ENCODE measurements at regions not wholly inside any gene's neighbourhood (a gene's known extent, or its start where the extent isn't known, plus 50 kb on each side); places are given as distances from the start of the nearest gene placed in this dataset.
"Not testable (repeated sequence)": the region's sequence is repeated elsewhere in the genome, so short reads cannot be mapped to it uniquely, and the experiment has no call there.

GRCh38 chr11:116355104-116355503 lies 417.7 kb downstream of the BUD13 start:
- H3K36me3 ChIP-seq, result no peaks in the 10 kb centered on the region
- no peak overlapping the region for H3K4me3 ChIP-seq
- H3K27me3 ChIP-seq, result no peaks in the 10 kb centered on the region
- H3K4me1 ChIP-seq, result no peaks in the 10 kb centered on the region
- no peak overlapping the region for H3K27ac ChIP-seq
- DNase-seq, result no peak
- H3K9me3 ChIP-seq (replicated peaks), result no peaks in the 10 kb centered on the region

GRCh38 chr11:116353589-116353988 lies 419.2 kb downstream of the BUD13 start:
- Histone ChIP-seq H3K27me3 (no peaks in the 10 kb centered on the region), H3K9me3 (replicated peaks) (no peaks in the 10 kb centered on the region), H3K36me3 (no peaks in the 10 kb centered on the region), H3K27ac (no peak overlapping the region), H3K4me1 (no peaks in the 10 kb centered on the region), H3K4me3 (no peak overlapping the region)
- DNase-seq, result no peak

- no peaks in the 10 kb centered on the region for H3K36me3 ChIP-seq
- no peak for DNase-seq
- no peaks in the 10 kb centered on the region for H3K9me3 ChIP-seq (replicated peaks)
- no peaks in the 10 kb centered on the region for H3K27me3 ChIP-seq
- no peak overlapping the region for H3K4me3 ChIP-seq
- H3K27ac ChIP-seq, result no peak overlapping the region
- H3K4me1 ChIP-seq, result no peaks in the 10 kb centered on the region
Observed at GRCh38 chr11:116352881-116353280, 419.9 kb downstream of the BUD13 start.

GRCh38 chr11:116348226-116348625 lies 424.6 kb downstream of the BUD13 start:
- Histone ChIP-seq H3K36me3 (no peaks in the 10 kb centered on the region), H3K27ac (no peak overlapping the region), H3K4me3 (no peak overlapping the region)

GRCh38 chr11:116345575-116345974 lies 427.2 kb downstream of the BUD13 start:
- Histone ChIP-seq H3K4me1 (no peaks in the 10 kb centered on the region), H3K27ac (no peak overlapping the region), H3K9me3 (replicated peaks) (no peaks in the 10 kb centered on the region), H3K36me3 (no peaks in the 10 kb centered on the region), H3K27me3 (no peaks in the 10 kb centered on the region), H3K4me3 (no peak overlapping the region)
- DNase-seq, result no peak

More at GRCh38 chr11:116348226-116348625, 424.6 kb downstream of the BUD13 start:
- DNase-seq, result no peak
- Histone ChIP-seq H3K9me3 (replicated peaks) (no peaks in the 10 kb centered on the region), H3K4me1 (no peaks in the 10 kb centered on the region), H3K27me3 (no peaks in the 10 kb centered on the region)

- H3K9me3 ChIP-seq (replicated peaks), result no peaks in the 10 kb centered on the region
- no peak overlapping the region for H3K4me3 ChIP-seq
- H3K27ac ChIP-seq, result no peak overlapping the region
- DNase-seq, result no peak
- H3K27me3 ChIP-seq, result no peaks in the 10 kb centered on the region
- H3K36me3 ChIP-seq, result no peaks in the 10 kb centered on the region
- H3K4me1 ChIP-seq, result no peaks in the 10 kb centered on the region
Observed at GRCh38 chr11:116344601-116345000, 428.2 kb downstream of the BUD13 start.

GRCh38 chr11:116343270-116343669 lies 429.5 kb downstream of the BUD13 start:
- Histone ChIP-seq H3K27ac (no peak overlapping the region), H3K36me3 (no peaks in the 10 kb centered on the region)

GRCh38 chr11:116342148-116342547 lies 430.6 kb downstream of the BUD13 start:
- H3K27me3 ChIP-seq, result no peaks in the 10 kb centered on the region
- no peaks in the 10 kb centered on the region for H3K9me3 ChIP-seq (replicated peaks)
- H3K36me3 ChIP-seq, result no peaks in the 10 kb centered on the region
- H3K4me1 ChIP-seq, result no peaks in the 10 kb centered on the region
- no peak for DNase-seq
- no peak overlapping the region for H3K4me3 ChIP-seq
- H3K27ac ChIP-seq, result no peak overlapping the region

More at GRCh38 chr11:116343270-116343669, 429.5 kb downstream of the BUD13 start:
- Histone ChIP-seq H3K4me3 (no peak overlapping the region), H3K4me1 (no peaks in the 10 kb centered on the region), H3K27me3 (no peaks in the 10 kb centered on the region), H3K9me3 (replicated peaks) (no peaks in the 10 kb centered on the region)
- no peak for DNase-seq

- no peak for DNase-seq
- H3K27ac ChIP-seq, result no peak overlapping the region
- H3K4me3 ChIP-seq, result no peak overlapping the region
- no peaks in the 10 kb centered on the region for H3K9me3 ChIP-seq (replicated peaks)
- H3K27me3 ChIP-seq, result no peaks in the 10 kb centered on the region
- H3K36me3 ChIP-seq, result no peaks in the 10 kb centered on the region
- no peaks in the 10 kb centered on the region for H3K4me1 ChIP-seq
Observed at GRCh38 chr11:116339306-116340098, 433.3 kb downstream of the BUD13 start.

GRCh38 chr11:116338500-116338899 lies 434.3 kb downstream of the BUD13 start:
- H3K27me3 ChIP-seq; H3K27ac ChIP-seq; DNase-seq; H3K4me1 ChIP-seq; H3K36me3 ChIP-seq; H3K9me3 ChIP-seq (replicated peaks); H3K4me3 ChIP-seq: not testable (repeated sequence)

- H3K4me1 ChIP-seq, result no peaks in the 10 kb centered on the region
- H3K27me3 ChIP-seq, result no peaks in the 10 kb centered on the region
- DNase-seq, result no peak
- no peaks in the 10 kb centered on the region for H3K9me3 ChIP-seq (replicated peaks)
- H3K27ac ChIP-seq, result no peak overlapping the region
- no peak overlapping the region for H3K4me3 ChIP-seq
- H3K36me3 ChIP-seq, result no peaks in the 10 kb centered on the region
Observed at GRCh38 chr11:116336540-116336939, 436.2 kb downstream of the BUD13 start.

- DNase-seq, result no peak
- Histone ChIP-seq H3K27ac (no peak overlapping the region), H3K9me3 (replicated peaks) (no peaks in the 10 kb centered on the region), H3K4me1 (no peaks in the 10 kb centered on the region), H3K36me3 (no peaks in the 10 kb centered on the region), H3K27me3 (no peaks in the 10 kb centered on the region), H3K4me3 (no peak overlapping the region)
Observed at GRCh38 chr11:116335891-116336290, 436.9 kb downstream of the BUD13 start.

- H3K27ac ChIP-seq, result no peak overlapping the region
- DNase-seq, result no peak
- H3K27me3 ChIP-seq, result no peaks in the 10 kb centered on the region
- H3K4me1 ChIP-seq, result no peaks in the 10 kb centered on the region
- no peaks in the 10 kb centered on the region for H3K9me3 ChIP-seq (replicated peaks)
- no peaks in the 10 kb centered on the region for H3K36me3 ChIP-seq
- no peak overlapping the region for H3K4me3 ChIP-seq
Observed at GRCh38 chr11:116335078-116335477, 437.7 kb downstream of the BUD13 start.

GRCh38 chr11:116334596-116334995 lies 438.2 kb downstream of the BUD13 start:
- H3K9me3 ChIP-seq (replicated peaks), result no peaks in the 10 kb centered on the region

GRCh38 chr11:116333001-116333535 lies 439.7 kb downstream of the BUD13 start:
- H3K4me3 ChIP-seq, result no peak overlapping the region
- H3K36me3 ChIP-seq, result no peaks in the 10 kb centered on the region
- H3K27me3 ChIP-seq, result no peaks in the 10 kb centered on the region
- H3K4me1 ChIP-seq, result no peaks in the 10 kb centered on the region
- H3K27ac ChIP-seq, result no peak overlapping the region
- no peak for DNase-seq
- no peaks in the 10 kb centered on the region for H3K9me3 ChIP-seq (replicated peaks)

More at GRCh38 chr11:116334596-116334995, 438.2 kb downstream of the BUD13 start:
- no peaks in the 10 kb centered on the region for H3K27me3 ChIP-seq
- H3K27ac ChIP-seq, result no peak overlapping the region
- DNase-seq, result no peak
- H3K36me3 ChIP-seq, result no peaks in the 10 kb centered on the region
- no peaks in the 10 kb centered on the region for H3K4me1 ChIP-seq
- no peak overlapping the region for H3K4me3 ChIP-seq

GRCh38 chr11:116332391-116332790 lies 440.4 kb downstream of the BUD13 start:
- Histone ChIP-seq H3K9me3 (replicated peaks) (no peaks in the 10 kb centered on the region), H3K4me1 (no peaks in the 10 kb centered on the region), H3K27ac (no peak overlapping the region), H3K4me3 (no peak overlapping the region), H3K27me3 (no peaks in the 10 kb centered on the region), H3K36me3 (no peaks in the 10 kb centered on the region)
- DNase-seq, result no peak

Measured in SJCRH30 (cell line).